Ovary (tissue), 7 donors: ENCODE measurements at regions not wholly inside any gene's neighbourhood (a gene's known extent, or its start where the extent isn't known, plus 50 kb on each side); places are given as distances from the start of the nearest gene placed in this dataset.

ENCODE experiments used
- DNase-seq, 5 donors: peaks; one replicate each; pipeline ENCODE4 v3.0.0-alpha.2; 2019 to 2020
- H3K27ac ChIP-seq, 2 donors: fragments of 200-600 bp; one replicate each; pipeline versions ENCODE4 v1.5.1 to v1.8.0; 2019 to 2022
- H3K27me3 ChIP-seq: fragments of 200-600 bp; one replicate; pipeline ENCODE4 v1.8.0; 2022
- H3K36me3 ChIP-seq: fragments of 200-600 bp; sonication (generic); one replicate; pipeline ENCODE4 v1.5.1; 2019
- H3K4me1 ChIP-seq: one replicate; pipeline ENCODE4 v1.8.1; 2013; ENCODE audit warnings: mild to moderate bottlenecking, moderate library complexity; ENCODE audit not compliant: insufficient read depth
- H3K4me3 ChIP-seq: fragments of 200-600 bp; sonication (generic); one replicate; pipeline ENCODE4 v1.5.1; 2017
- H3K9me3 ChIP-seq, 2 donors: fragments of 200-600 bp in 1 of 2; sonication (generic) in 1 of 2; one replicate each; pipeline versions ENCODE4 v1.5.1 to v1.8.1; 2013 to 2019; ENCODE audit warnings: mild to moderate bottlenecking in 1 of 2, moderate library complexity in 1 of 2
- EP300 ChIP-seq: sonication (generic); formaldehyde crosslinking; IDR thresholded peaks from one replicate; pipeline ENCODE4 v1.6.1; 2017; ENCODE audit warnings: antibody characterized with exemption
- POLR2A ChIP-seq: fragments of 450-650 bp; IDR thresholded peaks from one replicate; pipeline ENCODE4 v1.6.1; 2017; ENCODE audit warnings: antibody characterized with exemption, mild to moderate bottlenecking, moderate library complexity
- WGBS, 3 donors: extraction: QIAGEN DNeasy Blood & Tissue Kit in 1 of 3; methylation state at CpG; one replicate each; pipeline versions ENCODE4 v1.1.5 to v1.1.7; 2013 to 2017; 5-methylcytosine and 5-hydroxymethylcytosine counted together
- intact Hi-C, 4 donors: fragments of 100-400 bp; cut with DNase I; formaldehyde crosslinking; loops; one replicate each; pipeline versions ENCODE4 v1.11.0 to v1.15.1; 2022 to 2023
- TF ChIP-seq, protein P1 (sequence below), 3 donors: fragments of 450-650 bp in 2 of 3; fragments of 200-600 bp in 1 of 3; IDR thresholded peaks; one replicate each; pipeline versions ENCODE4 v1.5.1 to v1.8.0; 2016 to 2022; ENCODE audit warnings: antibody characterized with exemption in 3 of 3, mild to moderate bottlenecking in 1 of 3
- donor health status: DM: no; HTN: no; CAD: no; lungs with moderate emphysema.
- donor health status: DM: no; HTN: no; CAD: no.
- donor health status: Bipolar disorder and iron deficiency.
- donor health status: DM: no; HTN: no; CAD: no.
- donor health status: DM: yes; HTN: yes; CAD: no.

- Histone ChIP-seq H3K4me1 (no peaks in the 10 kb centered on the region), H3K36me3 (no peaks in the 10 kb centered on the region), H3K27ac (no peak overlapping the region), H3K9me3 (no peaks in the 10 kb centered on the region), H3K4me3 (no peak overlapping the region), H3K27me3 (no peaks in the 10 kb centered on the region)
- 82 to 94% (median 84%) methylated on average over 1 of the region's 1 CpG for WGBS, 3 donors
- TF ChIP-seq EP300 = no peak
- TF ChIP-seq, protein P1, sequence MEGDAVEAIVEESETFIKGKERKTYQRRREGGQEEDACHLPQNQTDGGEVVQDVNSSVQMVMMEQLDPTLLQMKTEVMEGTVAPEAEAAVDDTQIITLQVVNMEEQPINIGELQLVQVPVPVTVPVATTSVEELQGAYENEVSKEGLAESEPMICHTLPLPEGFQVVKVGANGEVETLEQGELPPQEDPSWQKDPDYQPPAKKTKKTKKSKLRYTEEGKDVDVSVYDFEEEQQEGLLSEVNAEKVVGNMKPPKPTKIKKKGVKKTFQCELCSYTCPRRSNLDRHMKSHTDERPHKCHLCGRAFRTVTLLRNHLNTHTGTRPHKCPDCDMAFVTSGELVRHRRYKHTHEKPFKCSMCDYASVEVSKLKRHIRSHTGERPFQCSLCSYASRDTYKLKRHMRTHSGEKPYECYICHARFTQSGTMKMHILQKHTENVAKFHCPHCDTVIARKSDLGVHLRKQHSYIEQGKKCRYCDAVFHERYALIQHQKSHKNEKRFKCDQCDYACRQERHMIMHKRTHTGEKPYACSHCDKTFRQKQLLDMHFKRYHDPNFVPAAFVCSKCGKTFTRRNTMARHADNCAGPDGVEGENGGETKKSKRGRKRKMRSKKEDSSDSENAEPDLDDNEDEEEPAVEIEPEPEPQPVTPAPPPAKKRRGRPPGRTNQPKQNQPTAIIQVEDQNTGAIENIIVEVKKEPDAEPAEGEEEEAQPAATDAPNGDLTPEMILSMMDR (IDR thresholded peaks at IDR 0.05) = no peak
- intact Hi-C loops = no loop called here
- DNase-seq = no peak
Observed at GRCh38 chr9:18163146-18163545, 310.8 kb upstream of the ADAMTSL1 start.

DNA sequence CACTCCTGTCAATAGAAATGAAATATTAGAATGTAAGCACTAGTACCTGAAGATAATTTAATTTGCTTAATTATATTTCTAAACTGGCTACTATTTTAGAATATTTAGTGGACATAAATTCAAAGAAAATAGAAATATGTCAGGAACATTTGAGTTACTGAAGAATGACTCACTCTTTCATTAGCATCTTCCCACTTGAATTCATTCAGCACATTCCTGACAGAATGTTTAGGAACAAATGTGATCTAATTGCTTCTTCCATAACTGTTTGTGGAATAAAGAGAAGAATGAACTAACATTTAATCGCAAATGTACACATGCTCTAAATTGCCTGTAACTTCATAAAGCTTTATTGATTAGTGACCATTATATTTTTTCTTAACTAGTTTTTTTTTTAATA is 306.2 kb upstream of the ADAMTSL1 start:
- Histone ChIP-seq H3K27ac (no peak overlapping the region), H3K36me3 (no peaks in the 10 kb centered on the region), H3K27me3 (no peaks in the 10 kb centered on the region), H3K4me1 (no peaks in the 10 kb centered on the region), H3K9me3 (no peaks in the 10 kb centered on the region), H3K4me3 (no peak overlapping the region)
- intact Hi-C loops = no loop called here
- WGBS, 3 donors = 85 to 87% (median 86%) methylated on average over 1 of the region's 1 CpG
- no peak for DNase-seq
- no peak for TF ChIP-seq POLR2A
- no peak for TF ChIP-seq EP300
- TF ChIP-seq, protein P1 (IDR thresholded peaks at IDR 0.05) = no peak

GRCh38 chr9:18173923-18174322 is 300.0 kb upstream of the ADAMTSL1 start:
- H3K27ac ChIP-seq = no peak overlapping the region

DNA sequence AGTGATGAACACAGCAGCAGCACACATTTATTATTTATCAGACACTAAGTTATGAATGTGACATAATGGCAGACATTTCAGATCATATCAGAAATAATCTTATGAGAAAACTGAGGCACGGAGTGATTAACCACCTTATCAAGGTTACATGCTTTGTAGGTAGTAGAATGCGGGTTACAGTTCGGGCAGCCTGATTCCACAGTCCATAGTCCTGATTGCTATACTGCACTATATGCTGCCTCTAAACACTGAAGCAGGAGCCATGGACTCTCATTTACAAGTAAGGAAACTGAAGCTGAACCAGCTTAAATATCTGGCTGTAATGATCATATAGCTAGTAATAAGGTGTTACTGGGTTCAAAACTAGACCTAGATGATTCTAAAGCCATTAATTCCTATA is 291.3 kb upstream of the ADAMTSL1 start:
- intact Hi-C loops = no loop called here
- TF ChIP-seq, protein P1 (IDR thresholded peaks at IDR 0.05) = no peak
- no peak for TF ChIP-seq EP300
- TF ChIP-seq POLR2A = no peak
- H3K27me3 ChIP-seq = no peaks in the 10 kb centered on the region
- no peak for DNase-seq
- H3K27ac ChIP-seq = no peak overlapping the region
- 81 to 93% (median 91%) methylated on average over 3 of the region's 3 CpGs for WGBS, 3 donors
- no peaks in the 10 kb centered on the region for H3K9me3 ChIP-seq
- no peak overlapping the region for H3K4me3 ChIP-seq
- H3K4me1 ChIP-seq = no peaks in the 10 kb centered on the region
- H3K36me3 ChIP-seq = no peaks in the 10 kb centered on the region

More at GRCh38 chr9:18173923-18174322, 300.0 kb upstream of the ADAMTSL1 start:
- Histone ChIP-seq H3K27me3 (no peaks in the 10 kb centered on the region), H3K36me3 (no peaks in the 10 kb centered on the region), H3K9me3 (no peaks in the 10 kb centered on the region), H3K4me1 (no peaks in the 10 kb centered on the region), H3K4me3 (no peak overlapping the region)
- intact Hi-C loops = loop anchor here in 1 of 4 donors (10.0 kb wide), 1 partner anchor 381 kb away; no protein-coding TSS in a partner anchor
- TF ChIP-seq, protein P1 (IDR thresholded peaks at IDR 0.05) = no peak
- TF ChIP-seq POLR2A (no peak), EP300 (no peak)
- 67 to 70% (median 68%) methylated on average over 4 of the region's 4 CpGs for WGBS, 3 donors
- DNase-seq = no peak

GRCh38 chr9:18183974-18184373 is 290.0 kb upstream of the ADAMTSL1 start:
- intact Hi-C loops = no loop called here
- TF ChIP-seq EP300 = no peak
- no peak for TF ChIP-seq POLR2A
- TF ChIP-seq, protein P1 (IDR thresholded peaks at IDR 0.05) = no peak
- no peaks in the 10 kb centered on the region for H3K9me3 ChIP-seq
- no peaks in the 10 kb centered on the region for H3K4me1 ChIP-seq
- no peaks in the 10 kb centered on the region for H3K27me3 ChIP-seq
- WGBS, 3 donors = 34 to 41% (median 36%) methylated on average over 3 of the region's 3 CpGs
- no peak for DNase-seq
- no peak overlapping the region for H3K27ac ChIP-seq
- no peak overlapping the region for H3K4me3 ChIP-seq
- H3K36me3 ChIP-seq = no peaks in the 10 kb centered on the region
